COLO829 (cell line): ENCODE measurements at regions not wholly inside any gene's neighbourhood (a gene's known extent, or its start where the extent isn't known, plus 50 kb on each side); places are given as distances from the start of the nearest gene placed in this dataset.
"Not testable (repeated sequence)": the region's sequence is repeated elsewhere in the genome, so short reads cannot be mapped to it uniquely, and the experiment has no call there.

Experiments used
- DNase-seq: peaks from one replicate; pipeline ENCODE4 v3.0.0; 2012; ENCODE audit warnings: low spot score

DNA sequence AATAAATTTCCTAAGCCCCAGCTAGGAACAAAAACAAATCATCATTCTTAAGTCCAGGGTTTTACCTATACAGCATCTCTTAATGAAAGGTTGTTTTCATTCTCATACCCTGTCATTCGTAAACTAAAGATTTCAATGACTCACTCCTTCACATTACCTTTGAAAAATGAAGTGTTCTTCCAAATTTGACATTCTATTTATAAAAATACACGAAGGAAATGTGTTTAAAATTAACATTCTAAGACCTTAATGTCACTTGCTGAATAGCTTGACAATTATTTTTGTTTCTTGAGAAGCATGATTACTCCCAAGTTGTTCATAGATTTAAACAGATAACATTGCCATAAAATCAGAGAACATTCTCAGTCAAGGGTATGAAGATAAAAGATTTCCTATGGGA is 1188.3 kb upstream of the SORCS1 start:
- DNase-seq, result no peak

DNA sequence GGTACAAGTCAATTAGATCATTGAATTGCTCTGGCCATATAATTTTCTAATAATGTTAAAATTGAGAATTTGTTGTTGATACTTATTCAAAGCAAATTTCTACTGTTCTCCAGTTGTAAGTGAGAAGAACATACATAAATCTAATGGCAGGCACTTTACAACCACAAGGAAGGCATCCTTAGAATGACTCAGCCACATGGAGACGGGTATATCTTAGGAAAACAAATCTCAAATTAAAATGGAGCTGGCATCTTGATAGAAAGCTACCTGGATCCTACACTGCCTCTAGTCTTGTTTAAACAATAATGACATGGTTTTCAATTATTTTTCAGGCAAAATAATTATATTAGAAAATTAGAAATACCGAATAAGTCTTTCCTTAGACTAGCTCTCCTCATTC is 1183.7 kb upstream of the SORCS1 start:
- DNase-seq, result no peak

DNA sequence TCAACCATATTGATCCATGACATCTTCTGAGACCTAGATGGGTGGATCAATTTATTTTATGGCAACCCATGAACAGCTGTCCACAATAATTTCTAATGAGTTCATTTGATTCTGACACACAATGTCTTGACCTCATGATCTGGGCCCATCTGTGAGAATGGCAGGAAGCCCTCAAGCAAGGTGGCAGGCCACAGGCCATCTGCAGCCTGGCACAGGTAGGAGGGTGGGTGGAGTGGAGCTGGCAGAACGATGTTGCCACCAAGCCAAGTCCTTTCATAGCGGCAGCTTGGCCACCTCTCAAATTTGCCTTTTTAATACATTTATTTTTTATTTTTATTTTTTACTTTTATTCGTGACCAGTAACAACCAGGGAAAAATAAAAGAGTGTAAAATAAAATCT is 1181.6 kb upstream of the SORCS1 start:
- no peak for DNase-seq

DNA sequence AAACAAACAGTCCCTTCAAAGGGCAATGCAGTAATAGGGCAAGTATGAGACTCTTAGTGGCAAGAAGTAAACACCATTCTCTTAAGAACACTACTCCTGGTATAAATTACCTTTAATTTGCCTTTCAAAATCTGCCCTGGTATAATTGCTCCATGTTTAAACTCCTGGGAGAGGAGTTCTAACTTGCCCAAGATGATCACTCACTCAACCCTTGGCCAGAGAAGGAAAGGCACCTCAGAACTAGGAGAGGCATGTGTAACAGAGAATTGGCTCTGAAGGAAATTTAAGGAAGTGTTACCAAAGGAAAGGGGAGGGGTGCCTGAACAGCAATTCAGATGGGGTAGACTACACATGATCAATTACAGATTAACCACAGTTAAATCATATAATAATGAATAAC is 1173.6 kb upstream of the SORCS1 start:
- DNase-seq, result no peak

DNA sequence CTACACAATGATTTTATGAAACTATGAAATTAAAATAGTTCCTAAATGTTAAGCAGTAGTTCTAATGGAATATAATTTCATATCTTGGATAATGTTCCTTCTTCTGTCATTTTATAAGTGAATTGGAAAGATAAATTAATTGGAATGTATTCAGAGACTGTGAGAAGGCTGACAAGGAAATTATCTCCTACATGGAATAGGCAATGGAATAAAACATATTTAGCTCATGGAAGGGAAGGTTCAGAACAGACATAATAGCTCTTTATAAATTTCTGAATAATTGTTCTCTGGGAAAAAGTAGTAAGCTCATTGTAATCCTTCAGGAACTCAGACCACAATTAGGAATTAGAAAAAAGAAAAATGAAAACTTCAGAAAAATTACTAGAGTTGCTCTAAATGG is 1172.3 kb upstream of the SORCS1 start:
- no peak for DNase-seq

DNA sequence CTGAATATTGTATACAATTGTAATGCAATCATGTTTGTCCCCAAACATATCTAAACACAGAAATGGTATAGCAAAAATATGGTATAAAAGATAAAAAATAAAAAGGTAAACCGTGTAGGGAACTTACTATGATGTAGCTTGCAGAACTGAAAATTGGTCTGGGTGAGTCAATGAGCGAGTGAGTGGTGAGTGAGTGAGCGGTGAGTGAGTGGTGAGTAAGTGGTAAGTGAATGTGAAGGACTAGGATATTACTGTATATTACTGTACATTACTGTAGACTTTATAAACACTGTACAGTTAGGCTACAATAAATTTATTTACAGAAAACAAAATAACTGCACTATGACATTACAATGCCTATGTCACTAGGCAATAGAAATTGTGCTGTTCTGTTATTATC is 1163.2 kb upstream of the SORCS1 start:
- DNase-seq, result no peak

DNA sequence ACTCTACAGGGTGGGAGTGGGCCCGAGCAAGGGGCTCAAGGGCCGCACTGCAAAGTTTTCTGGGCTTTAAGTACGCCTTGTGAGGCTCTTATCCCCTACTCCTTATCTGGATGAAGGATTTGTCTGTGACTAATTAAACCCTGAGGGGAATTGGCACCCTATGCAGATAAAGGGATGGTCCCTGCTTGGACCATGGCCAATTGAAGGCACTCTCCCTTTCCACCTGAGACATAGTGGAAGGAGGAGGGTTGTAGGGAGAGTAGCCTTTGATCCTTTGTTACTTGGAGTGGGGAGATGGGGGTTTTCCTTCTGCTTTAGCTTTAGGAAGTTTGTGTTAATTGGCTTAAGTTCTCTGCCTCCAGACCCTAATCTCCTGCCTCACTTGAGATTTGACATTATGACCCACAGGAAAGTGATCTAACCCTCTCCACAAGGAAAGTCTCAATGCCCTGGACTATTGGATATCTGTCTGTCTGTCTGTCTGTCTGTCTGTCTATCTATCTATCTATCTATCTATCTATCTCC is 1158.8 kb upstream of the SORCS1 start:
- no peak for DNase-seq

DNA sequence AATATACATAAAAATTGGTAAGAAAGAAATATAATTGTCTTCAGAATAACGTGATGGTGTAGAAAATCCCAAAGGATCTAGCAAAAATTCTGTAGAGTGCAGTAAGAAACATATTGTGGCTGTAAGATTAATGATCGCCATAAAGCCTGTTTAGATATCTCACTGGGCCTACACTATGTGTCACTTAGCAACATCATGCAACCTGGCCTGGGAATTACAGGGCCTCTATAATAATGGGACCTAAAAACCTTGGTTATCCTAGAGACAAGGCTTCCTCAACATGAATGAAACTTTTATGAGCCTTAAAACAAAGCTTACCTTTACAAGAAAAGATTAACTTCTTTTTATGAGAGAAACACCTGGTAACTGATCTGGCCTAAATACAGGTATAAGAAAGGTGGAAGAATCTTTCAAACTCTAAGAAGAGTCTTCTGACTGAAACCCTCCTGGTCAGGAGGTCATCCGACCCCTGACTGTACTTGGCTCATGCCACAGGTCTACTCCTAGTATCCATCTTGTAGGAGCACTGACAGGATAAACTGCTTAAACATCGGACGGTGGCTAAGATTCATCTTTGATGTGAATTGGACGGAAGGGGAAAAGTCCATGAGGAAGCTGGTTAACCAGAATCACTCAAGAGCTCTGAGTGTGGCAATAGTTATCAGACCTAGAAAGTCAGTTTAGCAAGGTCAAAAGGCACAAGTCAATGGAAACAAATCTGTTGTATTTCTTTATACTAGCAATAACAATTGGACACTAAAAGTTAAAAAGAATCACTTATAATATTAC is 1155.1 kb upstream of the SORCS1 start:
- DNase-seq, result no peak

DNA sequence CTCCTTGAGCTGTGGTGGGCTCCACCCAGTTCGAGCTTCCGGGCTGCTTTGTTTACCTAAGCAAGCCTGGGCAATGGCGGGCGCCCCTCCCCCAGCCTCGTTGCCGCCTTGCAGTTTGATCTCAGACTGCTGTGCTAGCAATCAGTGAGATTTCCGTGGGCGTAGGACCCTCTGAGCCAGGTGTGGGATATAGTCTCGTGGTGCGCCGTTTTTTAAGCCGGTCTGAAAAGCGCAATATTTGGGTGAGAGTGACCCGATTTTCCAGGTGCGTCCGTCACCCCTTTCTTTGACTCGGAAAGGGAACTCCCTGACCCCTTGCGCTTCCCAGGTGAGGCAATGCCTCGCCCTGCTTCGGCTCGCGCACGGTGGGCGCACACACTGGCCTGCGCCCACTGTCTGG is 1151.1 kb upstream of the SORCS1 start:
- DNase-seq, result not testable (repeated sequence)

DNA sequence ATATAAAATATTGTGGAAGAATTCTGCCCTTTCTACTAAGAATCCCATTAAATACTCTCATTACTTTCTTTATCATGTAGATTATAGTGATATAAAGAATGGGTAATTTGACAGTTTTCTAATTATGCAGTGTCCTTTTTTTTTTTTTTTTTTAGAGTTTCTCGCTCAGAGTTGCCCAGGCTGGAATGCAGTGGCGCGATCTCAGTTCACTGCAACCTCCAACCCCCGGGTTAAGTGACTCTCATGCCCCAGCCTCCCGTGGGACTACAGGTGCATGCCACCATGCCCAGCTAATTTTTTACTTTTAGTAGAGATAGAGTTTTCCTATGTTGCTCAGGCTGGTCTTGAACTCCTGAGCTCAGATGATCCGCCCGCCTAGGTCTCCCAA is 1143.4 kb upstream of the SORCS1 start:
- no peak for DNase-seq

DNA sequence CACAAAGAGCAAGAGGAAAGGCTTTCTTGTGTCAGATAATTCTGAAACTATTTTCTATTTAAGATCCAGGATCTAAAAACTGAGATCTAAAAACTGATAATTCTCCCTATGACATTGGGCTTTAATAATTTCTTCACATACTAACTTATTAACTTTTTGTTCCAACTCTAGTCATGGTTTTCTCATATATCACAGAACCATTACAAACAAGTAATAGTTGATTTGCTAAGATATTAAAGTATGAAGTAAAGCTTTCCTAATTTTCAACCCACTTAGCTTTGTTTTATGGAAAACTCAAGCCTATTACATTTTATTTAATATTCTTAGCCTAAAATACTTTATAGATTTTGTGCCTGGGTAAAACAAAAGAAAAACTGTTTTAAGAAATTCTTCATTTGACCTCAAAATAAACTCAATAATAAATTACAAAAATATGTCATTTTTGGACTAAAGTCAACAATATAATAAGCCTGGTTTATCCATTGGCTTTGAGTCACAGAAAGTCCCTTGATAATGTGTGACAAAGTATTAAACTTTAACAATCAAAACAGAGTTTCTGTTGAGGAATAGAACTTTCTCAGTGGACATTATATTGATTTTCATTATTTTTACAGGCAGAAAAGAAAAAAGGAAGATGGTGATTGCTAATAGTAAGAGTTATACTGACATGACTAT is 1142.9 kb upstream of the SORCS1 start:
- no peak for DNase-seq

DNA sequence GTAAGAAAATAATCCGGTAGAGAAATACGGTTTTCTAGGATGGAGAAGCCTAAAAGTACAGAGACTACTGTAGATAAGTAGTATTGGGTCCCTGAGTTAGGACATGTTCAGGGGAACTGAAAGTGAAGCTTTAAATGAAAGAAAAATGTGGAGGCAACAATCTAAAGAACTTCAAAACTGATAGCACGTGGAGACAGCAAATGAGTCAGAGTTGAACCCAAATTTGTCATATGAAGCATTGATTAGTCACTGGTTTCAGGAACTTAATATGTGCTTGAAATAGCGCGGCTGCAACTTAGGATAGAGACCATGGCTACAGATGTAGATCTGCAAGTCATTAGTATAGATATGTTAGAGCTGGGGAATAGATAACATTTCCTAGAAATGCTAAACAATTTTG is 1138.6 kb upstream of the SORCS1 start:
- DNase-seq, result no peak

DNA sequence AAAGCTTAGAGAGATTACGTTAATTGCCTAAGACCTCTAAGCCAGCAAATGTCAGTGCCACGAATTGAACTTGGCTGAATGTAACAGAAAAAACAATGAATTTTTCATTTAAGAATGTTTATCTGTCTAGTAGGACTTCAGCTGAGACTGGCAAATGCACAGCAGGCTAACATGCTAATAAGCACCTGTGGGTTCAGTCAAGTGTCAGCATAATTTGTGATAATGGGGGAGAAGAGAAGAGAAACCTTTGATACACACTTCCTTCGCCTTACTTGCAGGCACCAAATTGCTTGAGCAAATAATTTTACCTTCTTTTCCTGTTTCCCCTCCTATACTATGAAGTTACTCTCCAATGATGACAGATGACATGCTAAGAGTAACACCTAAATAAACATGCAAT is 1136.5 kb upstream of the SORCS1 start:
- no peak for DNase-seq

DNA sequence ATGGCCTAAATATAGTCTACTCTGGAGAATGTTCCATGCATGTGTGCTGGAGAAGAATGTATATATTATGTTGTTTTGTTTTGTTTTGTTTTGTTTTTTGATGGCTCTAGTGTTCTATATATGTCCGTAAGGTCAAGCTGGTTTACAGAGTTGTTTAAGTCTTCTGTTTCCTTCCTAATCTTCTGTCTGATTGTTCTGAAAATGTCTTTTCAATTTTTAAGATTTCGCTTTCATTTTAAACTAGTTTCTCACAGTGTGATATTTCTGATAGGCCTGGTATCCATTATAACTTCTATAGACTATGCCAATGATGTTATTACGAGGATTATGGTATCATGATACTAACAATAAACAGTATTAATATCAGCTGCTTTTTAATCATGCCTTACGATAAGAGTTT is 1126.3 kb upstream of the SORCS1 start:
- no peak for DNase-seq

DNA sequence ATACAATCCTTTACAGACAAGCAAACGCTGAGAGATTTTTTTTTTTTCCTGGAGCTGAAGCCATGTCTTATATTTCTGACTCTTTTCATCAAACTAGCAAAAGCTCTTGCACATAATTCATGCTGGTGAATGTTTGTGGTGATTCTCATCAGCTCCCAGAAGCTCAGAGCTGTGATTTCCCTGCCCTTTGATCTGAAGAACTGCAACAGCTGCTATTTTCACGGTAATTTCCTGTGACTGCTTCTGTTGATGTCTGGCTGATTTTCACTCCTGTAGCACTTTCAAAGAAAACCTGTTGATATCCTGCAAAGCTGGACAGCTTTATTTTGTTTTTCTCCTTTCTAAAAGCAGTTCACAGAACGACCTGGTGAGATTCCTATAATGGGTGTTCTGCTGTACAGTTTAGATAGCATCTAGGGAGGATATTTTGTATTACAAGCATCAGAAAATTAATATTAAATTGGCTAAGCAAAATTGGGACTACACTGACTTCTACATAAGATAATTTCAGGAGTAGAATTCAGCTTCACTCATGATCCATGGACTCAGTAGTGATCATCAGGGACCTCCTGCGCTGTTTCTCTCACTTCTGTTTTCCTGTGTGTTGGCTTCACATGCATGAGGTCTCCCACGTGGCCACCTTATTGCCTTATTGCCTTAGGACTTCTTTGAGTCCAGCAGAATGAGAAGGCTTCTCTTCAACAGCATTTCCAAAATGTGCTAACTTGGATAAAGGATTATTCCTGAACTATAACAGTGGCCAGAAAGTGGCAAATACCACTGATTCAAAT is 1111.6 kb upstream of the SORCS1 start:
- DNase-seq, result no peak

DNA sequence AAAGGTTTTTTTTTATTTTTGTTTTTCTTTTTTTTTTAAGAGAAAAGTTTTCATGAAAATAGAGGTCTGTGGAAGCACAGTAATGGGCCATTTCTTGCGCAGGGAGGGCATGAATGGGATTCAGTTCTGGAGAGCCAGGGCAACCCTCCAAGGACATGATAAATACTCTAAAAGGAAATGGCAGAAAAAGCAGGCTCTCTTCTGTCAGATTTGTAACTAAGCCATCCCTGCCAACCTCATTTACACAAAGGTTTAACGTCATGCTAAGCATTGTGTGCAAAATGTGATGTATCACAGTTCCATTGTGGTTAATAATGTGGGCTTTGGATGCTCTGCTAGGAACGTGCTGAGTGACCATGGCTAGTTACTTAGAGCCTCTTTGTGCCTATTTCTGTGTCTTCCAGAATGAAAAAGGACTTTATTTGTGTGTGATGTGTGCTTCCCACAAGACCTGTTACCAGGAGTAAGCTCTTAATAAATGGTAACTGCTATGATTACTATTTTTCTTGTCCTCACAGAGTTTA is 1095.9 kb upstream of the SORCS1 start:
- no peak for DNase-seq

DNA sequence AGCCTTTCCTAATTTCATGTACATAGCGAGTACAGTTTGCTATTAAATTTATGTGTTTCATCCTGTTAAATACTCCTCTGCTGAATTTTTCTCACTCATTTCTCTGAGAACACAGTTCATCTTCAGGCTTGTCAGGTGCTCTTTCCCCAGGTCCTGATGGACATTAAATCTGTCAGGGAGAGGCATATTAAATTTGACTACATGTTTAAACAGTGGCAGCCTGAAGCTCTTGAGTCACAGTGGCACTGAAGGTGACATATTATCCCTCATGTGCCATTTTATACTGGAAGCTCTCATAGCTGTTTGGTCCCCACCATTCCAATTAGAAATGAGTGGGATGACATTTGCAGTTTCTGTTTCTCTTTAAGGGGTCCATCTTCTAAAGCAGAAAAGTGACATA is 1089.6 kb upstream of the SORCS1 start:
- DNase-seq, result no peak

DNA sequence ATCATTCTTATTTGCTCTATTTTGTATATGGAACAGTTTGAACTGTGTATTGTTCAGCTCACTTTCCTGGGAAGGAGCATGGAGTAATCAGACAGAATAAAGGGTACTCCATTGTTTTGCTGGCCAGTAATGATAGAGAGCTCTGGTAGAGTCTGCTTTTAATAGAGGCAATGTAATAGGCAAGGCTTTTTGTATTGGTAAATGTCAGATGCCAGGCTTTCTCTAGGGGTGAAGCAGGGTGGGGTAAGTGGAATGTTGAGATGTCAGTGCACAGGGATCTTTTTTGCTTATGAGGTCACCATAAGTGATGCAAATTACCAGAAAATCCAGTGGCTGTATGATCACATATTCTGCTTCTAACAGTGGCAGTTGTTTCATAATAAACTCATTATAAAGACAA is 1088.3 kb upstream of the SORCS1 start:
- no peak for DNase-seq

DNA sequence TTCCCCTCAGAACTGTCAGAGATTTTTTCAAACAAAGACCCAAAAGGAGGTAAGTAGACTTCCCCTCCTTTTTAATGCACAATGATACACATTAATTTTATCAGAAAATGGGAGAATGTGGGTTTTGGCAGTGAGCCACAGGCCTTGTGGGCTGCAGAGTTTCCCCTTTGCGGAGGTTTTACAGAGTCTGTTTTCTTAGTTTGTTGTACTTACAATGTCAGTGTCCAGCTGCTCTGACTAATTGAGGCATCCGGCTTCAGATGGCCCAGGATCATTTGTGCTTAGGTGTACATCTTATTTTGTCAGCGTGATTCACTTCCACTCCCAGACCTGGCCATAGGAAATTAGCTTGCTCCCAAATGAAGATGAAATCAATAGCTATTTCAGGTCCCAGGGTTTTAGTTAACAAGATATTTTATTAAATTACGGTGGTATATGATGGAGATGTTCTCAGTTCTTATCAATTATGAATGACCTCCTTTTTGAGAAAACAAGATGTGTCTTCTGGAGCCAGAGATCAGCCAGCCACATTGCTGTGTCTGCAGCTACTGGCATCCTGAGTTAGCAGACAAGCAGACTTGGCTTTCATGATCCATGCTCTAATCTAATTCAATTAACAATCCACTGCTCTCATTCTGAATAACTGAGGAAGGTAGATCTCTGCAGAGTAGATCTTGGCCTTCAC is 1086.6 kb upstream of the SORCS1 start:
- DNase-seq, result no peak

DNA sequence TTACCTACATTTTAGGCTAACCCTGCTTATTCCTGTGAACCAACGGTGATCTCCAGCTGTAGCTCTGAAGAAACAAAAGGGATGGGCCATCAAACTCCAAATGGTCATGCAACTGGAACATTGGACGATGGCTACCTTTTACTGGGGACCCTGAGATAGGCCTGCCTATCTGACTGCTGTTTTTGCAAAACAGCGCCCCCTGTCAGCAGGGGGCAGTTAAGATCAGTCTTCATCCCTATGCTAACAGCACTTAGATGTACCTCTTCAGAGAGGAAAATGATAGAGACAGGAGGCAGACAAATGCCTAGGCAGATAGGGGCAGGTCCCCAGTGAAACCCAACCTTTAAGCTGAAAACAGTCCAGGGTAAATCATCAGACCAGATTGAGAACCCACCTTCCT is 1085.4 kb upstream of the SORCS1 start:
- DNase-seq, result no peak

DNA sequence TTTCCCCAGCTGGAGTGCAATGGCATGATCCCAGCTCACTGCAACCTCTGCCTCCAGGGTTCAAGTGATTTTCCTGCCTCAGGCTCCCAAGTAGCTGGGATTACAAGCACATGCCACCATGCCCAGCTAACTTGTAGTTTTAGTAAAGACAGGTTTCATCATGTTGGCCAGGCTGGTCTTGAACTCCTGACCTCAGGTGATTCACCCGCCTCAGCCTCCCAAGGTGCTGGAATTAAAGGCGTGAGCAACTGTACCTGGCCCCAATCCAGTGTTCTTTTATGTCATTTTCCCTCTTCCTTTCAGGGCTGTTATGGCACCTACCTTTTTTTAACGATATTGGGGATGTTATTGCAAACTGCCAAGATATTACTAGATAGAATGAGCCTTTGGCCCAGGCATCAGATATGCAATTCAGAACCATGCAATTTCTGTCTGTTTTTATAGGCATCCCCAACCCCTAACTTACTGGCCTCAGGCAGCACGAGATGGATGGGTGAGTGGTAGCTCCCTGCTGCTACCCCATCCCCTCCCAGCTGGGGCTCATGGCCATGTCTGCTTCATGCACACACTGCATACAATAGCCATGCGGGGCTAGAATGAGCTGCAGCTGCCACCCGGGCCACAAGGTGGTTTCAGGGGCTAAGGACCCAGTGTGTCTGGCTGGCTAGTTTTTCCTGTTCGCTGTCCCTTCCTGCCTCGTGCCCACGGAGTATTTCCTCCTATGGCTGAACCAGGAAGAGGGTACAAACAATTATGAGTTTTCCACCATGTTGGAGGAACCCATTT is 1080.1 kb upstream of the SORCS1 start:
- no peak for DNase-seq
